Spleen (tissue), 7 donors: ENCODE measurements at regions not wholly inside any gene's neighbourhood (a gene's known extent, or its start where the extent isn't known, plus 50 kb on each side); places are given as distances from the start of the nearest gene placed in this dataset.

Experiments
- CTCF ChIP-seq, 11 experiments: fragments of 200-600 bp in 7 of 11; fragments of 450-650 bp in 4 of 11; sonication (generic) in 4 of 11; IDR thresholded peaks in 8 of 11; conservative IDR thresholded peaks in 3 of 11; 1 replicate in 7 of 11; 2 replicates in 4 of 11; pipeline versions ENCODE4 v1.4.0 to v1.8.0; 2016 to 2021; ENCODE audit warnings: antibody characterized with exemption in 11 of 11, inconsistent platforms in 4 of 11, mild to moderate bottlenecking in 1 of 11
- POLR2A ChIP-seq, 3 donors: fragments of 450-650 bp; IDR thresholded peaks; one replicate each; pipeline ENCODE4 v1.5.1; 2017; ENCODE audit warnings: antibody characterized with exemption in 3 of 3, mild to moderate bottlenecking in 1 of 3
- donor health status: DM: no; HTN: no; CAD: no; lungs with moderate emphysema.
- donor health status: DM: no; HTN: no; CAD: no.
- donor health status: DM: no; HTN: no; CAD: no.

GRCh38 chr3:181855825-181856224 lies 144.1 kb downstream of the SOX2 start:
- no peak for TF ChIP-seq CTCF (IDR thresholded peaks at IDR 0.05 in 8 of 11, conservative IDR thresholded peaks at IDR 0.05 in 3 of 11)
- no peak for TF ChIP-seq POLR2A (IDR thresholded peaks at IDR 0.05)
